Body of pancreas (tissue), 4 donors: ENCODE measurements at regions not wholly inside any gene's neighbourhood (a gene's known extent, or its start where the extent isn't known, plus 50 kb on each side); places are given as distances from the start of the nearest gene placed in this dataset.

Source experiments
- POLR2A ChIP-seq, 3 donors: fragments of 450-650 bp; IDR thresholded peaks; one replicate each; pipeline ENCODE4 v1.6.1; 2016; ENCODE audit warnings: antibody characterized with exemption in 3 of 3, mild to moderate bottlenecking in 2 of 3
- TF ChIP-seq, protein P1 (sequence below), 7 experiments: fragments of 450-650 bp in 4 of 7; fragments of 200-600 bp in 3 of 7; sonication (generic) in 3 of 7; IDR thresholded peaks; one replicate each; pipeline ENCODE4 v1.5.1; 2016 to 2019; ENCODE audit warnings: antibody characterized with exemption in 7 of 7

DNA sequence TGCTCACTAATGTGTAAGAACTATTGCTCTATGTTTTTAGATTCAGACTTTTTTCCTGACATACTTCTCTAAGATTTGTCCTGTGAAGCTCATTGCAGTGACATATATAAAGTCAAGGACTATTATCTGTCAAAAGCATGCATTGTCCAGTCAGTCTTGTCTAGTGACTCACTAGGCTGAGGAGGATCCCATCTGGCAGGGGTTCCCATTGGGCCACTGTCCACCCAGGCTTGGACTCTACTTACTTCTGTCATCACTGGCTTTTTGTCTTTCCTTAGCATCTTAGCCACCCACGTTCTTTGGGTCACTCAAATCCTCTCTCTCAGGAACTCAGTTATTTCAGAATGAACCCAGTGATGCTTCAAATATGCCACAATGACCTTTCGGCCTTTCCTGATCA lies 132.6 kb upstream of the NABP1 start:
- TF ChIP-seq, protein P1, sequence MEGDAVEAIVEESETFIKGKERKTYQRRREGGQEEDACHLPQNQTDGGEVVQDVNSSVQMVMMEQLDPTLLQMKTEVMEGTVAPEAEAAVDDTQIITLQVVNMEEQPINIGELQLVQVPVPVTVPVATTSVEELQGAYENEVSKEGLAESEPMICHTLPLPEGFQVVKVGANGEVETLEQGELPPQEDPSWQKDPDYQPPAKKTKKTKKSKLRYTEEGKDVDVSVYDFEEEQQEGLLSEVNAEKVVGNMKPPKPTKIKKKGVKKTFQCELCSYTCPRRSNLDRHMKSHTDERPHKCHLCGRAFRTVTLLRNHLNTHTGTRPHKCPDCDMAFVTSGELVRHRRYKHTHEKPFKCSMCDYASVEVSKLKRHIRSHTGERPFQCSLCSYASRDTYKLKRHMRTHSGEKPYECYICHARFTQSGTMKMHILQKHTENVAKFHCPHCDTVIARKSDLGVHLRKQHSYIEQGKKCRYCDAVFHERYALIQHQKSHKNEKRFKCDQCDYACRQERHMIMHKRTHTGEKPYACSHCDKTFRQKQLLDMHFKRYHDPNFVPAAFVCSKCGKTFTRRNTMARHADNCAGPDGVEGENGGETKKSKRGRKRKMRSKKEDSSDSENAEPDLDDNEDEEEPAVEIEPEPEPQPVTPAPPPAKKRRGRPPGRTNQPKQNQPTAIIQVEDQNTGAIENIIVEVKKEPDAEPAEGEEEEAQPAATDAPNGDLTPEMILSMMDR (IDR thresholded peaks at IDR 0.05) = no peak
- TF ChIP-seq POLR2A (IDR thresholded peaks at IDR 0.05) = no peak
